Vagina (tissue), 2 donors: ENCODE measurements at regions not wholly inside any gene's neighbourhood (a gene's known extent, or its start where the extent isn't known, plus 50 kb on each side); places are given as distances from the start of the nearest gene placed in this dataset.

Source experiments
- DNase-seq, 2 donors: peaks; one replicate each; pipeline ENCODE4 v3.0.0-alpha.2; 2017; ENCODE audit errors: extremely low spot score in 2 of 2
- H3K27ac ChIP-seq: fragments of 200-600 bp; sonication (generic); one replicate; pipeline ENCODE4 v1.5.1; 2019
- H3K27me3 ChIP-seq: fragments of 200-600 bp; sonication (generic); one replicate; pipeline ENCODE4 v1.5.1; 2019
- H3K36me3 ChIP-seq, 2 donors: fragments of 200-600 bp; sonication (generic); one replicate each; pipeline ENCODE4 v1.5.1; 2017 to 2019
- H3K4me1 ChIP-seq: fragments of 200-600 bp; sonication (generic); one replicate; pipeline ENCODE4 v1.5.1; 2019
- H3K4me3 ChIP-seq, 2 donors: fragments of 200-600 bp; sonication (generic); 1 replicate in 1 of 2; 2 replicates in 1 of 2; pipeline ENCODE4 v1.5.1; 2016 to 2019
- H3K9me3 ChIP-seq: fragments of 200-600 bp; sonication (generic); one replicate; pipeline ENCODE4 v1.5.1; 2019
- POLR2A ChIP-seq, 2 donors: fragments of 450-650 bp; IDR thresholded peaks; one replicate each; pipeline ENCODE4 v1.6.1; 2017; ENCODE audit warnings: antibody characterized with exemption in 2 of 2, mild to moderate bottlenecking in 2 of 2, moderate library complexity in 2 of 2
- POLR2AphosphoS5 ChIP-seq, 2 donors: sonication (generic); formaldehyde crosslinking; IDR thresholded peaks; one replicate each; pipeline ENCODE4 v1.9.0; 2017; ENCODE audit warnings: antibody characterized with exemption in 2 of 2, mild to moderate bottlenecking in 2 of 2, low read depth in 1 of 2; ENCODE audit not compliant: insufficient read depth in 1 of 2
- intact Hi-C: fragments of 100-400 bp; cut with DNase I; formaldehyde crosslinking; loops from one replicate; pipeline ENCODE4 v1.15.1; 2023
- TF ChIP-seq, protein P1 (sequence below), 3 experiments: fragments of 450-650 bp in 2 of 3; fragments of 200-600 bp in 1 of 3; sonication (generic) in 1 of 3; IDR thresholded peaks; one replicate each; pipeline ENCODE4 v1.5.1; 2017 to 2019; ENCODE audit warnings: antibody characterized with exemption in 3 of 3, mild to moderate bottlenecking in 2 of 3, moderate library complexity in 2 of 3

DNA sequence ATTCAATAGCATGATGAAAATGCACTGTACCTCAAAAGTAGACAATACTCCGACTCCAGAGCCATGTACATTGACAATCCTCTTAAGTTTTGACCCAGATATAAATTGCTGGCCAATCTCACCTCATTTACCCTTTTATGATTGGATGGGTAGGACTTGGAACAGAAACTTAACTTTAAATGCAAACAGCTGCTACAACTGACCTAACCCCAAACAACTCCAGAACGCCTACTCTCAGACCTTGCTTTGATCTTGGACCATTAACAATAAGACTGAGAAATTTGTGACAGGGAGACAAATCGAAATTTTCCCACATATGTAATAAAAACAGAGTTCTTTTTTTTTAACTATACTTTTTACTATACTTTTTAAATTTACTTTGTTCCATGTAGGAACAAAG, 200.5 kb upstream of the MCHR2 start:
- Histone ChIP-seq H3K4me1 (no peaks in the 10 kb centered on the region), H3K4me3 (no peak overlapping the region), H3K27me3 (no peaks in the 10 kb centered on the region), H3K27ac (no peak overlapping the region), H3K9me3 (no peaks in the 10 kb centered on the region), H3K36me3 (no peaks in the 10 kb centered on the region)
- no peak for DNase-seq
- TF ChIP-seq POLR2AphosphoS5 (IDR thresholded peaks at IDR 0.05; ENCODE audit: insufficient read depth in 1 of 2, low read depth in 1 of 2) (no peak), POLR2A (IDR thresholded peaks at IDR 0.05) (no peak)
- TF ChIP-seq, protein P1, sequence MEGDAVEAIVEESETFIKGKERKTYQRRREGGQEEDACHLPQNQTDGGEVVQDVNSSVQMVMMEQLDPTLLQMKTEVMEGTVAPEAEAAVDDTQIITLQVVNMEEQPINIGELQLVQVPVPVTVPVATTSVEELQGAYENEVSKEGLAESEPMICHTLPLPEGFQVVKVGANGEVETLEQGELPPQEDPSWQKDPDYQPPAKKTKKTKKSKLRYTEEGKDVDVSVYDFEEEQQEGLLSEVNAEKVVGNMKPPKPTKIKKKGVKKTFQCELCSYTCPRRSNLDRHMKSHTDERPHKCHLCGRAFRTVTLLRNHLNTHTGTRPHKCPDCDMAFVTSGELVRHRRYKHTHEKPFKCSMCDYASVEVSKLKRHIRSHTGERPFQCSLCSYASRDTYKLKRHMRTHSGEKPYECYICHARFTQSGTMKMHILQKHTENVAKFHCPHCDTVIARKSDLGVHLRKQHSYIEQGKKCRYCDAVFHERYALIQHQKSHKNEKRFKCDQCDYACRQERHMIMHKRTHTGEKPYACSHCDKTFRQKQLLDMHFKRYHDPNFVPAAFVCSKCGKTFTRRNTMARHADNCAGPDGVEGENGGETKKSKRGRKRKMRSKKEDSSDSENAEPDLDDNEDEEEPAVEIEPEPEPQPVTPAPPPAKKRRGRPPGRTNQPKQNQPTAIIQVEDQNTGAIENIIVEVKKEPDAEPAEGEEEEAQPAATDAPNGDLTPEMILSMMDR (IDR thresholded peaks at IDR 0.05) = no peak
- intact Hi-C loops = no loop called here

DNA sequence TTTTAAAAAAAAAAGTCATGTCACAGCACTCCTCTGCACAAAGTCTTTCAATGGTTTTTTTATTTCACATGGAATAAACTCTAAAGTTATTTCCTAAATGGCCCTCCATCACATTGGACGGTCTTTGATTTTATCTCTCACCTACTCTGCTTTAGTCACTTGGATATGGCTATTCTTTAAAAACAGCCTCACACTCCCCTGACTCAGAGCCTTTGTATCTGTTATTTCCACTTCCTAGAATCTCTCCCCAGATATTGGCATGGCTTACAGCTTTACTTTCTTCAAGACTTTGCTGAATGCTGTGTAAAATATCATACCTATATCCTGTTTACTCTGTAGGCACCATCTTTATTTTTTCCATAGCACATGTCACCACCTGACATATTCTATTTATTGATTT, 194.7 kb upstream of the MCHR2 start:
- Histone ChIP-seq H3K36me3 (no peaks in the 10 kb centered on the region), H3K27me3 (no peaks in the 10 kb centered on the region), H3K4me1 (no peaks in the 10 kb centered on the region), H3K27ac (no peak overlapping the region), H3K9me3 (no peaks in the 10 kb centered on the region), H3K4me3 (no peak overlapping the region)
- DNase-seq = no peak
- TF ChIP-seq POLR2AphosphoS5 (IDR thresholded peaks at IDR 0.05; ENCODE audit: insufficient read depth in 1 of 2, low read depth in 1 of 2) (no peak), POLR2A (IDR thresholded peaks at IDR 0.05) (no peak)
- TF ChIP-seq, protein P1 (IDR thresholded peaks at IDR 0.05) = no peak
- intact Hi-C loops = no loop called here

DNA sequence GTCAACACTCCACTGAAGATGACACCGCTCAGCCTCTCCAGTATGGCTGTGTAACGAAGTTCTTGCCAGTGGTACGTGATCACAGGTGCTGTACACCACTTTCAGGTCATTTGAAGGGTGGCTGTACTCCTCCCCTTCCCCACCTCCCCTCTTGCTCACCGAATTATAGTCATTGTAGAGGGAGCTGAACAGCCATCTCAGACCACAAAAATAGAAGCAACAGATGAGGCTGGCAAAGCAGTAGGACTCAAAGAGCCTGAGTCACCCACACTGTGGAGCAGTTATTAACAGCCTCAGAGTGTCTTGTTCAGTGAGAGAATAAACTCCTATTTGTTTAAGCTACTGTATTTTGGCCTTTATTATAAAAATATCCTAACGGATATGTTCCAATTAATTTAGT, 192.5 kb upstream of the MCHR2 start:
- TF ChIP-seq POLR2A (IDR thresholded peaks at IDR 0.05) = no peak
- TF ChIP-seq POLR2AphosphoS5 (IDR thresholded peaks at IDR 0.05; ENCODE audit: insufficient read depth in 1 of 2, low read depth in 1 of 2) = no peak
- TF ChIP-seq, protein P1 (IDR thresholded peaks at IDR 0.05) = no peak
- intact Hi-C loops = no loop called here

DNA sequence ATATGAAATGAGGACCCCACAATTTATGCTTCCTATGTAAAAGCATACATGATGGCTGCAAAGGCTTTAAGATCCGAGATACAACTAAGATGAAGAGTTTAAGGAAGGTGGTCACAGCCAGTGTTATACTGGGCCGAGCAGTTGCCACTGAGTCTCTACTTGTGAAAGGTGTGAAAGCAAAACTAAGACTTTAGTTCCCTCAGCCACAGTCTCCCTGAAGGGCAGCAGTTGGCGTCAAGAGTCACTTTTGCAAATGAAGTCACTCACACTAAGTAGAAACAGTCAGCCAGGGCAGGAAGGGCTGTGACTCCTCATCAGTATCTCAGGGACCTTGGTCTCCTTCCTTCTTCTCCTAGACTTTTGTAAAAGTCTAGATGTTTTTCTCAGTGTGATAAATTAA, 191.6 kb upstream of the MCHR2 start:
- no peak for TF ChIP-seq POLR2A (IDR thresholded peaks at IDR 0.05)
- TF ChIP-seq POLR2AphosphoS5 (IDR thresholded peaks at IDR 0.05; ENCODE audit: insufficient read depth in 1 of 2, low read depth in 1 of 2) = no peak
- TF ChIP-seq, protein P1 (IDR thresholded peaks at IDR 0.05) = no peak
- Histone ChIP-seq H3K9me3 (no peaks in the 10 kb centered on the region), H3K4me3 (no peak overlapping the region), H3K27me3 (no peaks in the 10 kb centered on the region), H3K27ac (no peak overlapping the region), H3K4me1 (no peaks in the 10 kb centered on the region), H3K36me3 (no peaks in the 10 kb centered on the region)
- intact Hi-C loops = no loop called here
- DNase-seq = no peak

More for the DNA sequence above, 192.5 kb upstream of the MCHR2 start:
- no peaks in the 10 kb centered on the region for H3K27me3 ChIP-seq
- no peaks in the 10 kb centered on the region for H3K9me3 ChIP-seq
- no peak for DNase-seq
- no peak overlapping the region for H3K27ac ChIP-seq
- no peak overlapping the region for H3K4me3 ChIP-seq
- H3K4me1 ChIP-seq = no peaks in the 10 kb centered on the region
- H3K36me3 ChIP-seq = no peaks in the 10 kb centered on the region

DNA sequence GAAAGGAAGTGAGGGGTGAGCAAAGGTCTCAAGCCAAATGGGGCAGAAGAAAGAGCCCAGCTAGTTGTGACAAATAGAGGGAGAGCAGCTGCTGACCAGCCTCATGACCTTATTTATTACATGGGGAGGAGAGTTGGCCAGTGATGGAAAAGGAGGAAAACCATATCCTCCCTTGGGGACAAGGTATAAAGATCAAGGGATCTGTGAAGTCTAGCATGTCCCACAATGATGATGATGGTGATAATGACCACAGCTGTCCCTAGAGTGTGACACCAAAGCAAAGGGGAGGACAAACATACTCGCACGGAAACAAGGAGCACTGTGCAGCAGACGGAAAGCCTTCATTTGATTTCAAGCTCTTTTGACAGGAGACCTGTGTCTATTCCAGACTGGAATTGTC, 190.4 kb upstream of the MCHR2 start:
- Histone ChIP-seq H3K4me1 (no peaks in the 10 kb centered on the region), H3K36me3 (no peaks in the 10 kb centered on the region), H3K4me3 (no peak overlapping the region), H3K27ac (no peak overlapping the region), H3K27me3 (no peaks in the 10 kb centered on the region), H3K9me3 (no peaks in the 10 kb centered on the region)
- intact Hi-C loops = no loop called here
- TF ChIP-seq, protein P1 (IDR thresholded peaks at IDR 0.05) = no peak
- TF ChIP-seq POLR2A (IDR thresholded peaks at IDR 0.05) = no peak
- no peak for TF ChIP-seq POLR2AphosphoS5 (IDR thresholded peaks at IDR 0.05; ENCODE audit: insufficient read depth in 1 of 2, low read depth in 1 of 2)
- DNase-seq = no peak
